COLO668 (cell line): ENCODE measurements at regions not wholly inside any gene's neighbourhood (a gene's known extent, or its start where the extent isn't known, plus 50 kb on each side); places are given as distances from the start of the nearest gene placed in this dataset.

Experiments
- DNase-seq: peaks from one replicate; lab custom pipeline; 2025; ENCODE audit not compliant: unreplicated experiment; lab: John Stamatoyannopoulos, UW

GRCh38 chr2:147482916-147483669 is 361.7 kb upstream of the ACVR2A start:
- DNase-seq, result no peak

GRCh38 chr2:147482111-147482895 is 362.5 kb upstream of the ACVR2A start:
- no peak for DNase-seq

- no peak for DNase-seq
These were observed 365.5 kb upstream of the ACVR2A start for GRCh38 chr2:147479358-147479757.

- DNase-seq, result no peak
These were observed 371.8 kb upstream of the ACVR2A start for GRCh38 chr2:147473075-147473474.

GRCh38 chr2:147471126-147471525 is 373.7 kb upstream of the ACVR2A start:
- no peak for DNase-seq

GRCh38 chr2:147469471-147469870 is 375.4 kb upstream of the ACVR2A start:
- DNase-seq, result no peak

- DNase-seq, result no peak
These were observed 375.9 kb upstream of the ACVR2A start for GRCh38 chr2:147468963-147469362.

GRCh38 chr2:147468349-147468748 is 376.5 kb upstream of the ACVR2A start:
- DNase-seq, result no peak

GRCh38 chr2:147467441-147467840 is 377.4 kb upstream of the ACVR2A start:
- no peak for DNase-seq

- DNase-seq, result no peak
These were observed 380.0 kb upstream of the ACVR2A start for GRCh38 chr2:147464737-147465357.

GRCh38 chr2:147463881-147464520 is 380.8 kb upstream of the ACVR2A start:
- peak; percentile 24 for DNase-seq

GRCh38 chr2:147460155-147460554 is 384.7 kb upstream of the ACVR2A start:
- DNase-seq, result no peak

GRCh38 chr2:147456779-147457178 is 388.1 kb upstream of the ACVR2A start:
- DNase-seq, result no peak

- no peak for DNase-seq
These were observed 392.8 kb upstream of the ACVR2A start for GRCh38 chr2:147451902-147452515.

GRCh38 chr2:147450661-147451510 is 393.9 kb upstream of the ACVR2A start:
- peak; percentile 22 for DNase-seq

- DNase-seq, result peak; percentile 45
These were observed 395.4 kb upstream of the ACVR2A start for GRCh38 chr2:147449323-147449991.

- DNase-seq, result no peak
These were observed 402.0 kb upstream of the ACVR2A start for GRCh38 chr2:147442816-147443215.

GRCh38 chr2:147441182-147441581 is 403.6 kb upstream of the ACVR2A start:
- DNase-seq, result peak; percentile 24

- no peak for DNase-seq
These were observed 404.1 kb upstream of the ACVR2A start for GRCh38 chr2:147440734-147441133.

- DNase-seq, result no peak
These were observed 404.8 kb upstream of the ACVR2A start for GRCh38 chr2:147439986-147440385.
